H1 (cell line): ENCODE measurements at regions not wholly inside any gene's neighbourhood (a gene's known extent, or its start where the extent isn't known, plus 50 kb on each side); places are given as distances from the start of the nearest gene placed in this dataset.

Experiments
- BCL11A ChIP-seq, 2 experiments: IDR thresholded peaks; one replicate each; pipeline ENCODE4 v1.6.1; 2011; ENCODE audit warnings: low read depth in 2 of 2, low read length in 2 of 2, mild to moderate bottlenecking in 2 of 2
- NANOG ChIP-seq: IDR thresholded peaks from 2 replicates; pipeline ENCODE4 v1.6.1; 2011; ENCODE audit warnings: low read length, low read depth, mild to moderate bottlenecking, inconsistent platforms; ENCODE audit not compliant: insufficient read depth, poor library complexity, severe bottlenecking
- RAD21 ChIP-seq, 2 experiments: IDR thresholded peaks in 1 of 2; conservative IDR thresholded peaks in 1 of 2; 2 replicates each; pipeline ENCODE4 v1.6.1; 2011; ENCODE audit warnings: low read depth in 2 of 2, low read length in 2 of 2, improper control_type of control experiment in 1 of 2, inconsistent platforms in 1 of 2, mild to moderate bottlenecking in 1 of 2, moderate library complexity in 1 of 2
- SIX5 ChIP-seq: IDR thresholded peaks from 2 replicates; pipeline ENCODE4 v1.6.1; 2011; ENCODE audit warnings: mild to moderate bottlenecking, low read depth, low read length
- SP2 ChIP-seq: IDR thresholded peaks from 2 replicates; pipeline ENCODE4 v1.6.1; 2012; ENCODE audit warnings: mild to moderate bottlenecking, low read length, inconsistent platforms
- TEAD4 ChIP-seq: IDR thresholded peaks from 2 replicates; pipeline ENCODE4 v1.6.1; 2012; ENCODE audit warnings: low read depth, low read length, inconsistent platforms, mixed read lengths
- ZNF274 ChIP-seq: IDR thresholded peaks from 2 replicates; pipeline ENCODE4 v1.7.0; 2012; ENCODE audit warnings: low read length, borderline replicate concordance; ENCODE audit errors: extremely low read depth

DNA sequence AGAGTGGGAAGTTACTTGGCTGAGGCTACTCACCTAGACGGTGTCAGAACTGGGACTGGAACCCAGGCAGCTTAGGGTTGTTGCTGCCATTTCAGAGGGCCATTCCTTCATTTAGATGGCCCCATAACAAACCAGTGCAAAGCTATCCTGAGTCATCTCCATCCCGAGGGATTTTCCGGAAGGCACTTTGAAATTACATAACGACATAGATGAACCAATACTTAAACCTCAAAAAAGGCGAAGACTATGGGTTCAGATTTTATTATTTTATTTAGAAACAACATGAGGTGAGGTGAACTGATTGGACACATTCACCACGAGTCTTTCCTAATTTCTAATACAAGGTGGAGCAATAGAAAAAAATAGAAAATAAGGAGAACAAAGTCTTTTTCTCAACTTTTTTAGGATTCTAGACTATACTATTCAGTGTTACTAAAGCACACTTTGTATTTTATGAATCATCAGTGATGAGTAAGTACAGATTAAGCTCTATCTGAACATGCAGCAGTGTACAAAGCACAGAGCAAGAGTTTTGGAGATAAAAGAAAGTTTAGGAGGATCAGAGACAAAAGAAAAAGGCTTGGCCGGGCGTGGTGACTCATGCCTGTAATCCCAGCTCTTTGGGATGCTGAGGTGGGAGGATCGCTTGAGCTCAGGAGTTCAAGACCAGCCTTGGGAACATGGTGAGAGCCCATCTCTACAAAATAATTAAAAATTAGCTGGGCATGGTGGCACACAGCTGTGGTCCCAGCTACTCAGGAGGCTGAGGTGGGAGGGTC, 79.5 kb upstream of the SVIL start (continued):
- TF ChIP-seq SP2 = no peak
- TF ChIP-seq RAD21 (IDR thresholded peaks at IDR 0.05 in 1 of 2, conservative IDR thresholded peaks at IDR 0.05 in 1 of 2; ENCODE audit: low read depth in 2 of 2, low read length in 2 of 2) = no peak
- TF ChIP-seq NANOG = no peak
- no peak for TF ChIP-seq SIX5
- TF ChIP-seq BCL11A (IDR thresholded peaks at IDR 0.05; ENCODE audit: low read depth in 2 of 2, low read length in 2 of 2) = no peak
- no peak for TF ChIP-seq TEAD4
- no peak for TF ChIP-seq ZNF274
